ENCODE measurements at regions not wholly inside any gene's neighbourhood (a gene's known extent, or its start where the extent isn't known, plus 50 kb on each side); places are given as distances from the start of the nearest gene placed in this dataset.

GRCh38 chr5:145225529-145225928 lies 609.6 kb downstream of the PRELID2 start:
- no peak for TF ChIP-seq CTCF (IDR thresholded peaks at IDR 0.05)
- H3K4me3 Mint-ChIP-seq = no peak overlapping the region
- no peak for DNase-seq
- H3K4me1 Mint-ChIP-seq = no peaks in the 10 kb centered on the region
- no peaks in the 10 kb centered on the region for H3K36me3 Mint-ChIP-seq (ENCODE audit: low read depth)
- peaks cover 4% of the 10 kb centered on the region for H3K27me3 Mint-ChIP-seq (ENCODE audit: low read depth, poor library complexity)
- no peaks in the 10 kb centered on the region for H3K9me3 Mint-ChIP-seq
- no peak overlapping the region for H3K27ac Mint-ChIP-seq

- no peak for TF ChIP-seq CTCF (IDR thresholded peaks at IDR 0.05)
- Mint-ChIP-seq H3K27me3 (ENCODE audit: low read depth, poor library complexity) (peaks cover 2% of the 10 kb centered on the region), H3K4me3 (no peak overlapping the region), H3K9me3 (no peaks in the 10 kb centered on the region), H3K4me1 (no peaks in the 10 kb centered on the region), H3K27ac (no peak overlapping the region), H3K36me3 (ENCODE audit: low read depth) (no peaks in the 10 kb centered on the region)
- DNase-seq = no peak
Measured at GRCh38 chr5:145223582-145223981, 611.6 kb downstream of the PRELID2 start.

- H3K27ac Mint-ChIP-seq = no peak overlapping the region
- no peak for TF ChIP-seq CTCF (IDR thresholded peaks at IDR 0.05)
- no peak for DNase-seq
- no peaks in the 10 kb centered on the region for H3K27me3 Mint-ChIP-seq (ENCODE audit: low read depth, poor library complexity)
- H3K36me3 Mint-ChIP-seq (ENCODE audit: low read depth) = no peaks in the 10 kb centered on the region
- H3K4me3 Mint-ChIP-seq = no peak overlapping the region
- no peaks in the 10 kb centered on the region for H3K9me3 Mint-ChIP-seq
- no peaks in the 10 kb centered on the region for H3K4me1 Mint-ChIP-seq
Measured at GRCh38 chr5:145222622-145223021, 612.5 kb downstream of the PRELID2 start.

GRCh38 chr5:145221416-145221815 lies 613.7 kb downstream of the PRELID2 start:
- H3K27ac Mint-ChIP-seq = no peak overlapping the region
- no peaks in the 10 kb centered on the region for H3K27me3 Mint-ChIP-seq (ENCODE audit: low read depth, poor library complexity)
- TF ChIP-seq CTCF (IDR thresholded peaks at IDR 0.05) = no peak
- DNase-seq = no peak
- no peaks in the 10 kb centered on the region for H3K4me1 Mint-ChIP-seq
- H3K36me3 Mint-ChIP-seq (ENCODE audit: low read depth) = no peaks in the 10 kb centered on the region
- H3K9me3 Mint-ChIP-seq = peaks cover 2% of the 10 kb centered on the region
- no peak overlapping the region for H3K4me3 Mint-ChIP-seq

- peaks cover 6% of the 10 kb centered on the region for H3K9me3 Mint-ChIP-seq
- H3K36me3 Mint-ChIP-seq (ENCODE audit: low read depth) = no peaks in the 10 kb centered on the region
- DNase-seq = no peak
- no peak overlapping the region for H3K4me3 Mint-ChIP-seq
- H3K4me1 Mint-ChIP-seq = no peaks in the 10 kb centered on the region
- no peak overlapping the region for H3K27ac Mint-ChIP-seq
- no peaks in the 10 kb centered on the region for H3K27me3 Mint-ChIP-seq (ENCODE audit: low read depth, poor library complexity)
- TF ChIP-seq CTCF (IDR thresholded peaks at IDR 0.05) = no peak
Measured at GRCh38 chr5:145220481-145220880, 614.7 kb downstream of the PRELID2 start.

GRCh38 chr5:145218982-145219381 lies 616.2 kb downstream of the PRELID2 start:
- no peak overlapping the region for H3K4me3 Mint-ChIP-seq
- H3K27ac Mint-ChIP-seq = no peak overlapping the region
- no peaks in the 10 kb centered on the region for H3K4me1 Mint-ChIP-seq
- H3K9me3 Mint-ChIP-seq = peaks cover 21% of the 10 kb centered on the region
- H3K36me3 Mint-ChIP-seq (ENCODE audit: low read depth) = peaks cover 9% of the 10 kb centered on the region
- no peaks in the 10 kb centered on the region for H3K27me3 Mint-ChIP-seq (ENCODE audit: low read depth, poor library complexity)
- TF ChIP-seq CTCF (IDR thresholded peaks at IDR 0.05) = no peak
- DNase-seq = no peak
